ENCODE measurements at regions not wholly inside any gene's neighbourhood (a gene's known extent, or its start where the extent isn't known, plus 50 kb on each side); places are given as distances from the start of the nearest gene placed in this dataset.

GRCh38 chr10:117483056-117483590 is 59.4 kb upstream of the EMX2 start:
- no peak for TF ChIP-seq CTCF (conservative IDR thresholded peaks at IDR 0.05)
- TF ChIP-seq EZH2 (IDR thresholded peaks at IDR 0.05; ENCODE audit: low read depth), result no peak

All from PC-9 (cell line).